HL-60 (cell line): ENCODE measurements at regions not wholly inside any gene's neighbourhood (a gene's known extent, or its start where the extent isn't known, plus 50 kb on each side); places are given as distances from the start of the nearest gene placed in this dataset.

Experiments
- DNase-seq, 2 experiments: peaks; one replicate each; pipeline ENCODE4 v3.0.0-alpha.2; 2010 to 2020; ENCODE audit warnings: low read depth in 1 of 2, low spot score in 1 of 2
- H3K27ac ChIP-seq: fragments of 250-450 bp; sonication (Bioruptor Pico); replicated peaks from 2 replicates; pipeline ENCODE4 v1.5.1; 2020; ENCODE audit warnings: mild to moderate bottlenecking, moderate library complexity
- H3K27me3 ChIP-seq: fragments of 250-450 bp; sonication (Bioruptor Pico); 2 replicates; pipeline ENCODE4 v1.5.1; 2021; ENCODE audit warnings: mild to moderate bottlenecking, moderate library complexity; ENCODE audit not compliant: insufficient read depth, poor library complexity, severe bottlenecking
- H3K4me3 ChIP-seq: replicated peaks from 2 replicates; pipeline ENCODE4 v1.5.1; 2011; ENCODE audit warnings: mild to moderate bottlenecking, control low read depth, low read length; ENCODE audit not compliant: insufficient read depth
- GABPA ChIP-seq: IDR thresholded peaks from 2 replicates; pipeline ENCODE4 v1.6.1; 2012; ENCODE audit warnings: low read depth
- POLR2AphosphoS5 ChIP-seq: IDR thresholded peaks from 2 replicates; pipeline ENCODE4 v1.6.1; 2012; ENCODE audit warnings: low read depth
- REST ChIP-seq: IDR thresholded peaks from 2 replicates; pipeline ENCODE4 v1.6.1; 2012; ENCODE audit warnings: low read depth; ENCODE audit not compliant: insufficient replicate concordance
- SPI1 ChIP-seq: IDR thresholded peaks from 2 replicates; pipeline ENCODE4 v1.6.1; 2012; ENCODE audit warnings: low read depth, mild to moderate bottlenecking, borderline replicate concordance
- TF ChIP-seq, protein P1 (sequence below): IDR thresholded peaks from one replicate; pipeline ENCODE4 v1.5.1; 2011; ENCODE audit warnings: low read length, control low read depth, inconsistent platforms; ENCODE audit not compliant: insufficient read depth

GRCh38 chr5:173458828-173459609 lies 130.8 kb upstream of the STC2 start:
- H3K4me3 ChIP-seq = no peak overlapping the region
- DNase-seq = peak in 1 of 2 experiments; percentile 65
- peaks cover 3% of the 10 kb centered on the region for H3K27me3 ChIP-seq
- H3K27ac ChIP-seq = no peak overlapping the region
- no peak for TF ChIP-seq REST
- no peak for TF ChIP-seq SPI1
- TF ChIP-seq, protein P1, sequence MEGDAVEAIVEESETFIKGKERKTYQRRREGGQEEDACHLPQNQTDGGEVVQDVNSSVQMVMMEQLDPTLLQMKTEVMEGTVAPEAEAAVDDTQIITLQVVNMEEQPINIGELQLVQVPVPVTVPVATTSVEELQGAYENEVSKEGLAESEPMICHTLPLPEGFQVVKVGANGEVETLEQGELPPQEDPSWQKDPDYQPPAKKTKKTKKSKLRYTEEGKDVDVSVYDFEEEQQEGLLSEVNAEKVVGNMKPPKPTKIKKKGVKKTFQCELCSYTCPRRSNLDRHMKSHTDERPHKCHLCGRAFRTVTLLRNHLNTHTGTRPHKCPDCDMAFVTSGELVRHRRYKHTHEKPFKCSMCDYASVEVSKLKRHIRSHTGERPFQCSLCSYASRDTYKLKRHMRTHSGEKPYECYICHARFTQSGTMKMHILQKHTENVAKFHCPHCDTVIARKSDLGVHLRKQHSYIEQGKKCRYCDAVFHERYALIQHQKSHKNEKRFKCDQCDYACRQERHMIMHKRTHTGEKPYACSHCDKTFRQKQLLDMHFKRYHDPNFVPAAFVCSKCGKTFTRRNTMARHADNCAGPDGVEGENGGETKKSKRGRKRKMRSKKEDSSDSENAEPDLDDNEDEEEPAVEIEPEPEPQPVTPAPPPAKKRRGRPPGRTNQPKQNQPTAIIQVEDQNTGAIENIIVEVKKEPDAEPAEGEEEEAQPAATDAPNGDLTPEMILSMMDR = no peak
- no peak for TF ChIP-seq GABPA
- TF ChIP-seq POLR2AphosphoS5 = no peak

GRCh38 chr5:173457482-173457881 lies 129.3 kb upstream of the STC2 start:
- no peak for DNase-seq
- TF ChIP-seq SPI1 (no peak), POLR2AphosphoS5 (no peak), REST (no peak), GABPA (no peak)
- TF ChIP-seq, protein P1 = no peak
- H3K4me3 ChIP-seq = no peak overlapping the region
- no peak overlapping the region for H3K27ac ChIP-seq
- H3K27me3 ChIP-seq = peaks cover 3% of the 10 kb centered on the region

GRCh38 chr5:173456751-173457171 lies 128.5 kb upstream of the STC2 start:
- Histone ChIP-seq H3K27me3 (peaks cover 3% of the 10 kb centered on the region), H3K4me3 (no peak overlapping the region), H3K27ac (no peak overlapping the region)
- DNase-seq = peak; percentile 7 to 42
- TF ChIP-seq POLR2AphosphoS5 (no peak), REST (no peak), GABPA (no peak), SPI1 (no peak)
- TF ChIP-seq, protein P1 = no peak
